ENCODE measurements at regions not wholly inside any gene's neighbourhood (a gene's known extent, or its start where the extent isn't known, plus 50 kb on each side); places are given as distances from the start of the nearest gene placed in this dataset.

GRCh38 chr6:23435798-23436197 lies 690.2 kb upstream of the NRSN1 start:
- no peaks in the 10 kb centered on the region for H3K36me3 ChIP-seq (ENCODE audit: control insufficient read depth in 1 of 2, insufficient read depth in 2 of 2, low read length in 2 of 2)
- TF ChIP-seq POLR2A (IDR thresholded peaks at IDR 0.05; ENCODE audit: borderline replicate concordance, extremely low read depth, insufficient read depth, insufficient read length) (no peak), REST (IDR thresholded peaks at IDR 0.05; ENCODE audit: low read depth) (no peak), RAD21 (IDR thresholded peaks at IDR 0.05; ENCODE audit: low read depth) (no peak), EGR1 (IDR thresholded peaks at IDR 0.05; ENCODE audit: low read depth) (no peak)
- H3K9me3 ChIP-seq (ENCODE audit: control insufficient read depth in 1 of 2, insufficient read depth in 1 of 2, low read depth in 1 of 2, low read length in 2 of 2), result 0 out of 4 replicates have a peak, but pooled peaks cover 0 to 4% of the 10 kb centered on the region in 2 experiments
- H3K9ac ChIP-seq (ENCODE audit: low read length), result no peak overlapping the region
- H4K20me1 ChIP-seq (ENCODE audit: insufficient read depth), result no peaks in the 10 kb centered on the region
- no peaks in the 10 kb centered on the region for H3K79me2 ChIP-seq (ENCODE audit: insufficient read depth, low read length)
- ATAC-seq (no peak), DNase-seq (ENCODE audit: low read depth, low spot score) (no peak)
- no TSS peak for BruUV-seq (replicated peaks)
- ChIA-PET CTCF (no interaction called here), POLR2A (no interaction called here), RAD21 (ENCODE audit: low non-redundant PET in 1 of 2, low total read pairs in 2 of 2, uncharacterized antibody in 2 of 2, unreplicated experiment in 2 of 2) (no interaction called here)
- H3K27ac ChIP-seq (ENCODE audit: low read depth, low read length), result no peak overlapping the region
- no peak overlapping the region for H3K4me2 ChIP-seq (ENCODE audit: low read length)
- intact Hi-C loops (cut with micrococcal nuclease), result no loop called here
- H3K4me3 ChIP-seq (replicated peaks in 1 of 2; ENCODE audit: low read depth in 1 of 2, low read length in 2 of 2), result no peak overlapping the region
- H3K27me3 ChIP-seq (ENCODE audit: insufficient read depth, low read length), result no peaks in the 10 kb centered on the region
- no peaks in the 10 kb centered on the region for H3K4me1 ChIP-seq (ENCODE audit: control insufficient read depth in 1 of 2, insufficient read depth in 2 of 2, low read length in 2 of 2)
- H2AFZ ChIP-seq (ENCODE audit: low read depth, low read length, poor library complexity, severe bottlenecking), result no peak overlapping the region
- H3K9me2 ChIP-seq (ENCODE audit: insufficient read depth), result no peaks in the 10 kb centered on the region

GRCh38 chr6:23441808-23442461 lies 684.1 kb upstream of the NRSN1 start:
- no peaks in the 10 kb centered on the region for H4K20me1 ChIP-seq (ENCODE audit: insufficient read depth)
- no peak overlapping the region for H3K27ac ChIP-seq (ENCODE audit: low read depth, low read length)
- peaks cover 0 to 4% of the 10 kb centered on the region in 2 experiments; a peak in 1 of 4 replicates for H3K9me3 ChIP-seq (ENCODE audit: control insufficient read depth in 1 of 2, insufficient read depth in 1 of 2, low read depth in 1 of 2, low read length in 2 of 2)
- ChIA-PET POLR2A (no interaction called here), CTCF (no interaction called here), RAD21 (ENCODE audit: low non-redundant PET in 1 of 2, low total read pairs in 2 of 2, uncharacterized antibody in 2 of 2, unreplicated experiment in 2 of 2) (no interaction called here)
- H3K27me3 ChIP-seq (ENCODE audit: insufficient read depth, low read length), result no peaks in the 10 kb centered on the region
- no peak overlapping the region for H2AFZ ChIP-seq (ENCODE audit: low read depth, low read length, poor library complexity, severe bottlenecking)
- H3K36me3 ChIP-seq (ENCODE audit: control insufficient read depth in 1 of 2, insufficient read depth in 2 of 2, low read length in 2 of 2), result no peaks in the 10 kb centered on the region
- H3K9ac ChIP-seq (ENCODE audit: low read length), result no peak overlapping the region
- no peaks in the 10 kb centered on the region for H3K9me2 ChIP-seq (ENCODE audit: insufficient read depth)
- H3K4me1 ChIP-seq (ENCODE audit: control insufficient read depth in 1 of 2, insufficient read depth in 2 of 2, low read length in 2 of 2), result no peaks in the 10 kb centered on the region
- H3K79me2 ChIP-seq (ENCODE audit: insufficient read depth, low read length), result no peaks in the 10 kb centered on the region
- H3K4me3 ChIP-seq (replicated peaks in 1 of 2; ENCODE audit: low read depth in 1 of 2, low read length in 2 of 2), result no peak overlapping the region
- BruUV-seq (replicated peaks), result no TSS peak
- DNase-seq (ENCODE audit: low read depth, low spot score) (no peak), ATAC-seq (no peak)
- no peak overlapping the region for H3K4me2 ChIP-seq (ENCODE audit: low read length)
- intact Hi-C loops (cut with micrococcal nuclease), result no loop called here
- TF ChIP-seq MAX (IDR thresholded peaks at IDR 0.05) (no peak), FOSL1 (IDR thresholded peaks at IDR 0.05; ENCODE audit: low read depth) (no peak), REST (IDR thresholded peaks at IDR 0.05; ENCODE audit: low read depth) (no peak), EZH2 (IDR thresholded peaks at IDR 0.05) (no peak), EZH2phosphoT487 (IDR thresholded peaks at IDR 0.05; ENCODE audit: borderline replicate concordance) (no peak), TCF7L2 (IDR thresholded peaks at IDR 0.05; ENCODE audit: borderline replicate concordance, extremely low read depth, insufficient read depth, insufficient read length) (no peak), YY1 (IDR thresholded peaks at IDR 0.05; ENCODE audit: extremely low read depth, insufficient replicate concordance, low read depth, low read length) (no peak)
